ENCODE measurements at regions not wholly inside any gene's neighbourhood (a gene's known extent, or its start where the extent isn't known, plus 50 kb on each side); places are given as distances from the start of the nearest gene placed in this dataset.

DNA sequence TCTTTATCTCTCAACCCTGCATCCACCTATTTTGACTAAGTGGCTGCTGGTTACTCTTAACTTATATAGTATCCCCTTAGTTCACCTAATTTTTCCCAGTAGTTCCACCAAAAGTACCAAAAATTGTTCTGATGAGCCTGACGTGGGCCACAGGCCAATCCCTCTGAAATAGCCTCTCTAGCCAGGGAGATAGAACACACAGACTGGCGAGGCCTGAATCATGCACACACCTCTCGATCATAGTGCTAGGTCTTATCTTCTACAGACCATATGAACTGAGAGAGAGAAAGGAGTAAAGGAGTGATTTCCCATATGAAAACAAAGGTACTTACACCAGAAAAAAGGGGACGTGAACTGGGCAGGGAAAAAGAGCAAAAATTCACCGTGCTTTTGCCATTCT is 72.5 kb upstream of the ADAMTS9 start:
- Histone ChIP-seq H3K27ac (peak overlapping the region; percentile 69 to 99 (median 85)), H3K4me1 (peaks cover 9 to 65% (median 17%) of the 10 kb centered on the region in 3 donors), H3K27me3 (no peaks in the 10 kb centered on the region), H3K36me3 (no peaks in the 10 kb centered on the region), H3K9me3 (no peaks in the 10 kb centered on the region), H3K4me3 (no peak overlapping the region)
- 50 to 88% methylated on average over 2 to 5 of the region's 5 CpGs for WGBS, 2 donors (ENCODE audit: low coverage in 1 of 2)
- TF ChIP-seq POLR2A (IDR thresholded peaks at IDR 0.05) = no peak
- TF ChIP-seq, protein P1, sequence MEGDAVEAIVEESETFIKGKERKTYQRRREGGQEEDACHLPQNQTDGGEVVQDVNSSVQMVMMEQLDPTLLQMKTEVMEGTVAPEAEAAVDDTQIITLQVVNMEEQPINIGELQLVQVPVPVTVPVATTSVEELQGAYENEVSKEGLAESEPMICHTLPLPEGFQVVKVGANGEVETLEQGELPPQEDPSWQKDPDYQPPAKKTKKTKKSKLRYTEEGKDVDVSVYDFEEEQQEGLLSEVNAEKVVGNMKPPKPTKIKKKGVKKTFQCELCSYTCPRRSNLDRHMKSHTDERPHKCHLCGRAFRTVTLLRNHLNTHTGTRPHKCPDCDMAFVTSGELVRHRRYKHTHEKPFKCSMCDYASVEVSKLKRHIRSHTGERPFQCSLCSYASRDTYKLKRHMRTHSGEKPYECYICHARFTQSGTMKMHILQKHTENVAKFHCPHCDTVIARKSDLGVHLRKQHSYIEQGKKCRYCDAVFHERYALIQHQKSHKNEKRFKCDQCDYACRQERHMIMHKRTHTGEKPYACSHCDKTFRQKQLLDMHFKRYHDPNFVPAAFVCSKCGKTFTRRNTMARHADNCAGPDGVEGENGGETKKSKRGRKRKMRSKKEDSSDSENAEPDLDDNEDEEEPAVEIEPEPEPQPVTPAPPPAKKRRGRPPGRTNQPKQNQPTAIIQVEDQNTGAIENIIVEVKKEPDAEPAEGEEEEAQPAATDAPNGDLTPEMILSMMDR (IDR thresholded peaks at IDR 0.05) = no peak
- TF ChIP-seq POLR2AphosphoS5 (IDR thresholded peaks at IDR 0.05) = no peak
- TF ChIP-seq EP300 (IDR thresholded peaks at IDR 0.05) = no peak
- no peak for ATAC-seq

DNA sequence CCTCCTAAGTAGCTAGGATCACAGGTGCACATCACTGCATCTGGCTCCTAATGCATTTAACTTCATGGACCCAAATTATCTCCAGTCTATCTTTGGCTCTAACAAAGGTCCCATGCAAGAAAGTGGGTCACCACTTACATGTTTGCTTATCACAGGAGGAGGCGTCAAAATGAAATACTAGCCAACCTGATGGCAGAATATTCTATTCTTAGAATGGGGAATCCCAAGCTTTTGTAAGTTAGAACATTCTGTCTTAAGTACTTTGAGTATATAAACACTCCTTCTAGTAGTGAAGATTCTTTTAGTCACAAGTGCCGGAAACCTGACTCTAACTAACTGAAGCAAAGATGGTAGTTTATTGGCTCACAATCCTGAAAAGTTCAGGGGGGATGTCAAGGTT is 72.0 kb upstream of the ADAMTS9 start:
- ATAC-seq = peak; percentile 84
- H3K27ac ChIP-seq = peak overlapping the region; percentile 69 to 99 (median 85)

DNA sequence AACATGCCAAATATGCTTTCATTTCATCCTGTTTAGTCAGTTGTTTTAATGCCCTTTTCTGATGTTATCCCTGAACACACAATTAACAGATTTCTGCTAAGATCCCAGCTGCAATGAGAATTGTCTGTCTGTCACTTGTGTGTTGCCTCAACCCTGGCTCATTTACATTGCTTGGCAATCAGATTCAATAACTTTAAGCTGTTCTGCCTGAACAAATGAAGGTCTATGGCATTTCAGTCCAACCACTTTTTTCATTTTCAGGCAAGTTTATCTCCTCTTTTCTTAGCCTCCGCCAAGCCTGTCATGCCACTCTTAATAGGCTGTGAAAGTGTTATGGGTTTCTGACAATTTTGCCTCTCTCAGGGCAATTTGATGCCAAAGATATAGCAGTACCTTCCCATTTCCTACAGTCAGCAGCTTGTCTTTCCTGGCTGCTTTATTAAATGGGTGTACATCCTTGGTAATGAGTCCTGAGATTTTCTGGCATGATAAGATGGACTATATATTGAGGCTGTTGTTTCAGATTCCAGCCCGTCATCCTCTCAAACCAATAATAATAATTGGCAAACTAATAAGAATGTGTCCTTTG is 68.7 kb upstream of the ADAMTS9 start:
- H3K36me3 ChIP-seq = peaks cover 0 to 7% of the 10 kb centered on the region in 2 donors
- WGBS, 2 donors (ENCODE audit: low coverage in 1 of 2) = 79% methylated on average over 2 of the region's 2 CpGs; no CpG with 5 or more reads in 1 of the 2 donors
- ATAC-seq = no peak
- H3K27ac ChIP-seq = peak overlapping the region in 3 of 4 donors; percentile 32 to 48 (median 45)
- peaks cover 9 to 54% (median 11%) of the 10 kb centered on the region in 3 donors for H3K4me1 ChIP-seq
- no peak overlapping the region for H3K4me3 ChIP-seq
- no peaks in the 10 kb centered on the region for H3K9me3 ChIP-seq
- no peaks in the 10 kb centered on the region for H3K27me3 ChIP-seq
- TF ChIP-seq POLR2AphosphoS5 (IDR thresholded peaks at IDR 0.05) = no peak
- no peak for TF ChIP-seq POLR2A (IDR thresholded peaks at IDR 0.05)
- TF ChIP-seq, protein P1 (IDR thresholded peaks at IDR 0.05) = no peak
- no peak for TF ChIP-seq EP300 (IDR thresholded peaks at IDR 0.05)

More for the DNA sequence above, 72.0 kb upstream of the ADAMTS9 start:
- WGBS, 2 donors (ENCODE audit: low coverage in 1 of 2) = 32 to 35% methylated on average over 2 of the region's 2 CpGs
- no peaks in the 10 kb centered on the region for H3K27me3 ChIP-seq
- H3K4me1 ChIP-seq = peaks cover 9 to 65% (median 17%) of the 10 kb centered on the region in 3 donors
- peaks cover 0 to under 1% of the 10 kb centered on the region in 2 donors for H3K36me3 ChIP-seq
- TF ChIP-seq POLR2A (IDR thresholded peaks at IDR 0.05) = no peak
- TF ChIP-seq POLR2AphosphoS5 (IDR thresholded peaks at IDR 0.05) = peak; percentile 85
- peak; percentile 76 for TF ChIP-seq EP300 (IDR thresholded peaks at IDR 0.05)
- TF ChIP-seq, protein P1 (IDR thresholded peaks at IDR 0.05) = no peak
- no peak overlapping the region for H3K4me3 ChIP-seq
- H3K9me3 ChIP-seq = no peaks in the 10 kb centered on the region

DNA sequence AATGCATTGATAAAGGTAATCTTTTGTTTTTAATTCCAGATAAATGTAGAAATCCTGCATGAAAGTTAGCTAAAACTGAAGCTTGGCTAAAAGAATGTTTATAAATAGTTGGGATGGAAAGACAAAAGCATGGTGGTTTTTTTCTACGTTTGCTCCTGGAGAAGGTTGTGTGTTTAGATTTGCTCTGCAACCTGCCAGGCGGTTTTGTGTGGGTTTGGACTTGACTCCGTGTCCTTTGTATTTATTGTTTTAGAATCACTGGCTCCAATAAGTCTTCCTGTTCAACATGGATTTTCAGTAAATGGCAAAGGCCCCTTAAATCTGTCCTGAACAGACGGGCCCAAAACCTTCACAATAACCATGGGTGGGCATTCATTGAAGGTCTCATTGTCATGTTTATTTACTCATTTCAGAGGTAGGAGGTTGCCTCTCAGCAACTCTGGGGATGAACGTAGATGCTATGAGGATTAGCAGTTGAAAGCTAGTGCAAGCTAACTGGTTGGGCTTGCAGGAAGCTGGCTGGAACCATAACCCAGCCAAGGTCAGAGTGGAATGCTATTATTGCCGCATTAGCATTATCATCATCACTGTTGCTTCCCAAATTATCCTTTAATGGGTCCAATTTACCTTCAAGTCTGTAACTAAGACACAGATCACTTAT is 60.6 kb upstream of the ADAMTS9 start:
- TF ChIP-seq POLR2AphosphoS5 (IDR thresholded peaks at IDR 0.05) = no peak
- TF ChIP-seq EP300 (IDR thresholded peaks at IDR 0.05) = no peak
- no peak for TF ChIP-seq POLR2A (IDR thresholded peaks at IDR 0.05)
- TF ChIP-seq, protein P1 (IDR thresholded peaks at IDR 0.05) = no peak
- Histone ChIP-seq H3K36me3 (no peaks in the 10 kb centered on the region), H3K4me1 (peaks cover 3 to 35% (median 11%) of the 10 kb centered on the region in 3 donors), H3K27ac (peak overlapping the region in 3 of 4 donors; percentile 12 to 57 (median 50)), H3K4me3 (no peak overlapping the region), H3K27me3 (no peaks in the 10 kb centered on the region), H3K9me3 (no peaks in the 10 kb centered on the region)
- WGBS, 2 donors (ENCODE audit: low coverage in 1 of 2) = 15 to 29% methylated on average over 6 of the region's 6 CpGs
- no peak for ATAC-seq

Data from gastroesophageal sphincter (tissue), 4 donors.